ENCODE measurements at regions not wholly inside any gene's neighbourhood (a gene's known extent, or its start where the extent isn't known, plus 50 kb on each side); places are given as distances from the start of the nearest gene placed in this dataset.

DNA sequence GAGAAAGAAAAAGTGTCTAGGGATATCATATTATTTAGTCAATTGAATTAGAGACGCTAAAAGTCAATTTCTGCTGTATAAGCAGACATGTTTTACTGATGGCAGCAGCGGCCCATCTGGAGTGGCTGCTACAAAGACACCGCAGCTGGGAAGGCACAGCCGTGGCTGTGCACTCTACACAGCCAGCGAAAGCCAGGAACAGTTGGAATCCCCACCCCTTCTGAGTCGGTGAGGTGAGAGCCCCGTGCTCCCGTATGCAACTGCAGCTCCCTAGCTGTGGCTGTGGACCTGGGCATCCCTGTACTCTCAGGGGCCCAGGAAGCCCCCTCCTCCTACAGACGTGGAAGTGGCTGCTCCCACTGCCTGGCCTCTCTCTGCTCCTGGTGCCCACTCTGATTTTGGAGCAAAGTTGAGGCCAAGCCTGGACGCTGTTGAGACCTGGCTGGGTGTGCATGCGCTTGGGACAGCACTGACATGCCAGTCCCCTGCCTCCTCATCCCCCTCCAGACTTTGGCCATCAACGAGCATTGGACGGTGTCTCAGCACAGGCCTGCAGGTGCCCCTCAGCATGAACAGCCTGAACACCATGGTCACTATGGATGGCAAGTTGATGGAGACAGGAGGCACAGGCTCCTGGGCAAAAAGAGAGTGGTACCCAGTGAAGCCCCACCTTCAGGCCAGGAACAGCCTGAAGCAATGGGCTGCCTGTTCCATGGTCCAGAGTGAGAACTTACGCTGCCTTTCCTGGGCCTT is 944.0 kb upstream of the MIR17HG start:
- no peak for DNase-seq (ENCODE audit: low spot score)

DNA sequence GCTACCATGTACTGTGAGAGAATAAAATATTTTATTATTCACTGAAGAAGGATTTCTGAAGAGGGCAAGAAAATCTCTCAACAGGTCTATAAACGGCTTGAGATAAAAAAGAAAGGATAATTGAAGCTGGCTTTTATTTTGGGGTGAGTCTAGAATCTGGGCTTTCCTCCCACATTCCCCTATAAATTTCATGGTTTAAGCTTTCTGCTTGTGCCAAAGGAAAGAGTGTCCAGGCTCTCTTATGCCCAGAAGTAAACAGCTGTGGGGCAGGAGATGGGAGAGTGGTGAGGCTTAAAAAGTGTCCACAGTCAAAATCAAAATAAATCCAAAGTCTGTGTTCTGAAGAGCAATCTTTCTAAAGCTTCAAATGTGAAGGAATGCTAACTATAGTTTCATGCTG is 942.2 kb upstream of the MIR17HG start:
- no peak for DNase-seq (ENCODE audit: low spot score)

DNA sequence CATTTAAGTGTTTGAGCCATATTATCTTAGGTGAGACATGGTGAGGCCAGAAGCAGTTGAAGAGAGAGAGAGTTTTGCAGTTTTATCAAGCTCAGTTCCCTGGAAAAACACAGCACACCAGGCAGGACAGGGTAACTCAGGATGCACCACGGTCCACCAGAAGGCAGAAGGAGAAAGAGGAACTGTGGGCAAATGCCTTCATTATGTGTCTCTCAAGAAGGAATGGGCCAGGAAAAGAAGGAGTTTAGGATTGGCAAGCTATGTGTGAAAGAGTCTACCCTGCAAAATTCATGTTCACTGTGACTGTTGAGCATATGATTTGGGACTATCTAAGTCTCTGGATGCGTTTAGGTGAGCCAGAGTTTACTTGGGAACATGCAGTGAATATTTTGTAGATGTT is 934.5 kb upstream of the MIR17HG start:
- DNase-seq (ENCODE audit: low spot score), result no peak

DNA sequence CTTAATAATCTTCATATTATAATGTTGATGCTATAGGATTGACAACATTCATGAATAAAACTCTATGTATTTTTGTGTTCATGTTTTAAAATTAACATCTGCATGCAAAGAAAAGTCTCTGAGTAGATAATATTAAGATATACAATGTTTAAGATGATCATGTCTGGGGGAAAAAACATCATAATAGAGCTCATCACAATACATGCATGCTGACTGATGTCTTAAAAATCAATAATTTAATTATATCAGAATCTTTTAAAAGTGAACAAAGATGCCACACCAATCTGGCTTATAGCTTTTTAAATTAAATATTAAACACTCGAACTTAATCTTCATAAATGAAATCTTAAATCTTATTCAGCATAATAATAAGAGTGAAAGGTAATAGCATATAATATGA is 933.9 kb upstream of the MIR17HG start:
- DNase-seq (ENCODE audit: low spot score), result no peak

DNA sequence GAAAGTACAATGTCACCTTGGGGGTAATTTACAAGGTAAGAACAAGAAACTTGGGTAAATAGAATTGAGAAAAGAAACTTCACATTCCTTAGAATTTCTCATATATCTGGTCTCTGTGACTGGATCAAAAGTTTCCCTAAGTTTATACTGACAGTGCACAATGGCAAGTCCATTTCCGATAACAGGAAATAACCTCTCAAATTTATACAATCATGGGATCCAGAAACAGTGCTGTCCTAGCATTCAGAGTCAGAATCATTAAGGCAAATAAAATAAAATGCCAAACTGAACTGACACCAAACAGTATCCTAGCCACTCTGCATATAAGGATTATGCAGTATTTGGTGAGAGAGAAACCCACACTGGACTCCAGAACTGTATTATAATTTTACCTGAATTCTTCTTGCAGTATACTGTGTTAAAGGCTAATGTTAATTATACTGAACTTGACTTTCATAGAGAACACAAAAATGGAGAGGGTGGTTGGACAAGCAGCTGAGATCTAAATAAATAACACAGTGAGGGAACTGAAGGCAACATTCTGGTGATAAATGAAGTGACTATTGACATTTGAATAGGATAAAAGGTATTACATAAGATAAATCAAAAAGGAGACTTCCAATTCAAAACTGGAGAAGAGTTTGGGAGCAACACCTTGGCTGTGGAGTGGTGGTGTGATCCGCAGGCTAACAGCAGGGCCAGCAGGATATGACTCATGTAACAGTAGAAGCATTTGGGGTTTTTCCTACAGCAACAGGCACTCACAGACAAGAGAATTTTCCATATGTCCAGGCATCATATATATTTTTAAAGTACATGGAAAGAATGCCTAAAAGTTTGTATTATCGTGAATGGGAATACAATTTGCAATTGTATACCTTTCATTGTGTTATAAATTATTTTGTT is 932.5 kb upstream of the MIR17HG start:
- DNase-seq (ENCODE audit: low spot score), result peak; percentile 61

DNA sequence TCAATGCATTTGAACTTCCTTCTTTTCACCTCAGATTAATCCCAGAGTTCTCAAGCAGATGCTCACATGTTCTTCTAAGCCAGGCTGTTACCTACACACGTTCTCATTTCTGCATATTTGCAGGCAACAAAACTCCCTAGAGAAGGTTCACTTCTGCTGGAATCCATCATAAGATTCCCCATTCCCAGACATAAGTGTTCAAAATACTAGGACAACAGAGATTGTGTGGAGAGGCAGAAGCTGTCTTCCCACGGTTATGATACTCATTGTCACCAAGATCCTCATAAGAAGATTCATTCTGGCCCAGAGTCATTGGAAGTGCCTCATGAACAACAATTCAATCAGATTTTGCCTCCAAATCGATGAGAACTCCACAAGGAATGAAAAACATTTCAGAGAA is 931.6 kb upstream of the MIR17HG start:
- DNase-seq (ENCODE audit: low spot score), result no peak

DNA sequence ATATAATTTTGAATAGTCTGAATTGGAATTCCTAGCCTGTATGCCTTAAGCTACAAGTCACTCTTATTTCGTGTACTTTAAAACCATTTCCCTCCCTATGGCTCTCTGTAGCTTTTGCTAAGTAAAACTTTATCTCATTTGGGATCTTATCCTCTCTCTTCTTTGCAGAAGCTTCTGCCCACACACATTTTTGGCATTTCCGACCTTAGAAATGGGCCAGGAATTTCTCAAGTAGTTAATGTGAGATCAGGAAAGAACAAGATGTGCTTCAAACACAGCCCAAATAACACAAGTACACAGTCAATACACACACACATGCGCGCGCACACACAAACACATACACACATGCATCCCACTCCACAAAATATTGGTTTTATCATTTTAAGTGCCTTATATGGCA is 931.0 kb upstream of the MIR17HG start:
- no peak for DNase-seq (ENCODE audit: low spot score)

DNA sequence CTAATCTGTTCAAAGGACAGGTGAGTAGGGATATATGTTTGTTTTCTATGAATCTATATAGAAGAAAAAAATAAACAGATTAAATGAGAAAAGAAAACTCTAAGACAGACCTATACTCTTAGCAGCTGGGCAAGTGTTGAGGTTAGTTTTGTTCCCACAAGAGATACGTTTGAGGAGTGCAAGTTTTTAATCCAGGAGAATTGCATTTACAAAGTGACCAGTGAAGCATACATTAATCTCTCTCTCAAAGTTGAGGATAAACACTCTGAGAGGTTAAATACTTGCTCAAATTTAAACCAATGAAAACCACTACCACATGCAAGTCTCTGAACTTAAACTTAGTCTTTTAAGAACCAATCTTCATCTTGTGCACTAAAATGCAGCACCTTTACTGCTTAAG is 930.5 kb upstream of the MIR17HG start:
- DNase-seq (ENCODE audit: low spot score), result no peak

DNA sequence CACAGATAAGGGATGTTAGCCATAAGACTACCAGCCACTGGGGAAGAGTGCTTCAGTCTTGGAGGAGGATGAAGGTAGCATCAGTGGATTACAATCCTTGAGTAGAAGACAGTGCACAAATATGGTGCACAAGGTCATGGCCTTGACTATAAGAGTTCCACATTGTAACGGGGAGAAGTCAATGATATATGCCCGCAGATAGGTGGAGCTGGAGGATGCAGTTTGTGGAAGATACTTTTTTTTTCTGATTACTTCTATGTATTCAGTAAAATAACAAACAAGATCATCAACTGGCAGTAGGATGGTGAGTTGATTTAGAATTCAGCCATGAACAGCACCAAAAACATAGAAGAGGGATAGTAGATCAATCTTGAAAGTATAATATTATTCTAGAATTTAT is 926.8 kb upstream of the MIR17HG start:
- DNase-seq (ENCODE audit: low spot score), result no peak

DNA sequence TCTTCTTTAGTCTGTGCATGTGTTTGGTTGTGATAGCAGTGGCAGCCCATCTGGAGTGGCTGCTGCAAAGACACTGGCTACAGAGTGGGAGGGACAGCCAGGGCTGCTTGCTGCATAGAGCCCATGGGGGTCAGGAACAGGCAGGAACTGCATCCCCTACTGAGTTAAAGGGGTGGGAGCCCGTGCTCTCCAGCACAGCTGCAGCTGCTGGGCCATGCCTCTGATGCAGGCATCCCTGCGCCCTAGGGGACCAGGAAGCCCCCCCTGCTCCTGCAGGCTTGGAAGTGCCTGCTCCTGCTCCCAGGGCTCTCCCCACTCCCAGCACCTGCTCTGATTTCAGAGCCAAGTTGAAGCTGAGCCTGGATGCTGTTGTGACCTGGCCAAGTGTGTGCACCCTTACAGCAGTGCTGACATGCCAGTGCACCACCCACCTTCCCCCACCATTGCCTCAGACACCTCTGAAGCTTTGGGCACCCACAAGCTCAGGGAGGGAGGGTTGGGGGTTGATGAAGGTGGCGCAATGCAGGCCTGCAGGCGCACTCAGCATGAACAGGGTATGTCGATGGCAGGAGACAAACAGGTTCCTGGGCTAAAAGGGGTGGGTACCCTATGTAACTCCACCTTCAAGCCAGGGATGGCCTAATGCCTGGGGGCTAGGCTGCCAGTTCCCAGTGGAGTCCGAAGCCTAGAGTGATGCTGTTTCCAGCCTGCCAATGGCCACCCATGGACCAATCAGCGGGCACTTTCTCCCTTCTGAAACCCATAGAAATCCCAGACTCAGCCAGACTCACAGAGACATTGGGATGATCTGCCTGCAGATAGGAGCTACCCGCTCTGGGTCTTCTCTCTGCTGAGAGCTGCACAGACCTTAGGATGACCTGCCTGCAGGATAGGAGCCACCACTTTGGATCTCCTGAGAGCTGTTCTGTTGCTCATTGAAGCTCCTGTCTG is 919.9 kb upstream of the MIR17HG start:
- no peak for DNase-seq (ENCODE audit: low spot score)

DNA sequence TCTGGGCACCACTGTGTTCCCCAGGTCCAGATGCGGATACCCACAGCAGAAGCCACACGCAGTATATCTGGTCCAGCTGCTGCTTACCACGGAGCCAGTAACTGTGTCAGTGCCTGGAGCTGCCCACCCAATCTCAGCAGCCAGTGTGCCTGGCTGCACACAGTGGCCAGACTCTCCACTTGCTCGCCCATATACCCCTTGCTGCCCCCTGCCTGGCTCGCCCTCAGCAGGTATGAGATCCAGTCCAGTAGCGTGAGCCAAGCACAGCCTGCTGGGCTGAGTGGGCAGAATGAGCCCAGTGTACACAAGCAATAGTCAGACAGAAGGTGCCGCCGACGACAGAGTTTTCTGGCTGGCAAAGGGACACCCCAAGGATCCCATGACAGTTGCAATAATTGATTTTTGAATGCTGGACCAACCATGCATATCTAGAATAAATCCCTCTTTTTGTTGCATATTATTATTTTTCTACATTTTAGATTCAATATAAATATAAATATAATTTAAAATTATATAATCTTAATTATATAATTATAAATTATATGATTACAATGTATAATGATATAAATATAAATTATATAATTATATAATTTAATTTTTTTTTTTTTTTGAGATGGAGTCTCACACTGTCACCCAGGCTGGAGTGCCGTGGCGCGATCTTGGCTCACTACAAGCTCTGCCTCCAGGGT is 918.8 kb upstream of the MIR17HG start:
- no peak for DNase-seq (ENCODE audit: low spot score)

DNA sequence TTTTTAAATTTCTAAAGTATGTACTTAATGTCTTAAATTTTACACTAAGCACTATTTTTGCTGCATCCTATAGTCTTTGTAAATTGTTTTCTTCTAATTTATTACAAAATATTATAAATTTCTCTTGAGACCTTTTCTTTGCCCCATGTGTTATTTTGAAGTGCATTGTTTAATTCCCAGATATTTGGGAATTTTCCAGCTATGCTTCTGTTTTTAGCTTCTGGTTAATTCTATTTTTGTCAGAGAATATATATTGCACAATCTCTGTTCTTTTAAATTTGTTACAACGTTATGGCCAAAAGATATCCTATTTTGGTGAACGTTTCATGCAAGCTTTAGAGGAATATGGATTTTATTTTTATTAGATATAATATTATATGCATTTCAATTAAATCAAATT is 917.4 kb upstream of the MIR17HG start:
- no peak for DNase-seq (ENCODE audit: low spot score)

DNA sequence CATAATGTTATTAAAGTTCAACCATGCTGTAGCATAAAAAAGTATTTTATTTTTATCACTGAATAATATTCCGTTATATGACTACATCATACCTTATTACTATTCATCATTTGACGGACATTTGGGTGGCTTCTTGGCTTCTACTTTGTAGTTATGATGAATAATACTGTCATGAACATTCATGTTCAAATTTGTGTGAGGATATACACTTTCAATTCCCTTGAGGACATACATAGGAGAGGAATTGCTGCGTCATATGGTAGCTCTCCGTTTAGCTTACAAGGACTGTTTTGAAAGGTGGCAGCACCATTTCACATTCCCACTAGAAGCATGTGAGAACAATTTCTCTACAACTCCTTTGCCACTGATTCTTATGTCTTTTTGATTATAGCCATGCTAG is 910.8 kb upstream of the MIR17HG start:
- DNase-seq (ENCODE audit: low spot score), result no peak

DNA sequence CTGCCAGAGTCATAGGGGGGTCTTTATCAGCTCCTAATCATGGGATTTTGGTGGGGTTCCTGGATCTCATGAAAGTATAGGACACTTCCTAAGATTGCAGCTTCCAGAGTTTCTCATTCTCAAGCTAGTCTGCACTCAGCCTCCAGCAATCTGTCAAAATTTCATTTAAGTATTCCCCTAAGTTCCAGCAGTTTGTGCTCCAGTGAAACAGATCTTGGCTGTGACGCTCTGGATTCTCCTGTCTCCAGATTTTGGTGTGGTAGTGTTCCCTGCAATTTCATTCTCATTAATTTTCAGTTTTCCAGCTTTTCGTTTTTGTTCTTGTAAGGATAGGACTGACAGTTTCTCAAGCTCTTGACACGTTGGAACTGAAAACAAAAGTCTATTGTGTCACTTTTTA is 908.9 kb upstream of the MIR17HG start:
- no peak for DNase-seq (ENCODE audit: low spot score)

DNA sequence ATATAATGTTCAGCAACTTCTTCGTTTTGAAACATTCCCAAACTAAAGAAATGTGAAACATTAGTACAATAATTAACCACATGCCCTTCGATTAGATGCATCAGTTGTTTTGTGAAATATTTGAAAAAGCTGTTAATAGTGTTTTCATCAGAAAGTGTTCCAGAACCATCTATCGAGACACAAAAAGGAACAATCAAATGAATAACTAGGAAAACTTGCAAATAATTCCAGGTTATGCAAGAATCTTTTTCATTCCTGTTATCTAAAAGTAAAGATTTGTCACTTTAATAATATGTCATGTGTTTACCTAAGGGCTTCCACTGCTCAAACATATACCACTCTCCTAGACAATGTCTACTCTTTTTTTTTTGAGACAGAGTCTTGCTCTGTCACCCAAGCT is 904.2 kb upstream of the MIR17HG start:
- no peak for DNase-seq (ENCODE audit: low spot score)

DNA sequence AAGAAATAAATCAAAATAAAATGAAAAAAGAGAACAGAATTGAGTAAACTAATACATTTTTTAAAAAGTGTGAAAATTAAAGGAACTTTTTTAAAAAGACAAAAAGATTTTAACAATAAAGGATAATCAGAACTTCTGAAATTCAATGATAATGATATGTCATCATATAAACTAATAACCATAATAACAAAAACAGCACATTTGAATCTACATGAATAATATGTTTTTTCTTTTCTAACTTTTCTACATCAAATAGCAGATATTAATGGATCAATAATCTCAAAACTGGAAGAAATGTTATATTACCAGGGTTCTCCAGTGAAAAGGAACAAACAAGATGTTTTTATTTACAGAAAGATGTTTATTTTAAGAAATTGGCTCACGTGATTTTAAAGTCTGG is 903.3 kb upstream of the MIR17HG start:
- DNase-seq (ENCODE audit: low spot score), result no peak

DNA sequence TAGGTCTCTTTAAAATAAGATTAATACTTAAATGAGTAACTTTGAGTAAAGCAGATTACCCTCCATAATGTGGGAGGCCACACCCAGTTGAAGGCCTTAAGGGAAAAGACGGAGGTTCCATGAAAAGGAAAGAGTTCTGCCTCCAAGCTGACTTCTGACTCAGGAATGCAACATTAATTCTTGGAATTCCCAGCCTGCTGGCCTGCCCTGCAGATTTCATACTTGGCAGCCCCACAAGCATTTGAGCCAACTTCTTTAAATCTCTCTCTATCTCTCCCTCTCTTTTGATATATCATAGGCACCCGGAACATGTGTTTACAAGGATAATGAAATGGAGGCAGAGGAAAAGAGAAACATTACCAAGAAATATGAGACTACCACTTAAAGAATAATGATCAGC is 902.3 kb upstream of the MIR17HG start:
- peak; percentile 70 for DNase-seq (ENCODE audit: low spot score)

DNA sequence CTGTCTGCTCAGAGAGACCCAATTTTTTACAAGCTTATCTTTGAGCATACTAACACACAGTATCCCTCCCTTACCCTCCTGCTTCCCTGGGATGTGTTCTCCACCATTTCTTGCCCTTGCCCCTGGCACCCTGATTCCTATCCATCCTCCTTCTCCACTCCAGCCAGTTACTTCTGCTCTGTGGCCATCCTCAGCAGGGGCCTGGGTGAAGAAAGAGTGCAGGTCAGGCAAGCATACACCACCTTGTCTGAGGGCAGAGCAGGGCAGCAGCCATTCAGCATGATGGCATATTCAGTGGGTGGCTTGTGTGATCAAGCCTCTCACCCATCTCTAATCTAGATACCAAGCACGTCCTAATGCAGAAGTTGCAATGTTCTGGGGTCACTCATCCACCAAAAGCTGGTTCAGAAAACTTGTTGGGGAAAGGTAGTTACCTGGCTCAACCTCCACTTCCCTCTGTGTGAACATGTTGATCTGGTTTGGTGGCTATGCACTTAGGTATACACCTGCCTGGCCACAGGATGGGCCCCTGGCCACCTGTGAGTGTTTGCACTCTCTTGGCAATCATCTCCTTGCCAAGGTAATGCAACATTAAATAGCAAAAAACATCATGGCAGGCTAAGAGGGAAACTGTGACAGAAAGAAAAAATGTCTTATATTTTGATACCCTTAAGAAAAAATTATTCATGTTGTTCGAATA is 900.3 kb upstream of the MIR17HG start:
- no peak for DNase-seq (ENCODE audit: low spot score)

DNA sequence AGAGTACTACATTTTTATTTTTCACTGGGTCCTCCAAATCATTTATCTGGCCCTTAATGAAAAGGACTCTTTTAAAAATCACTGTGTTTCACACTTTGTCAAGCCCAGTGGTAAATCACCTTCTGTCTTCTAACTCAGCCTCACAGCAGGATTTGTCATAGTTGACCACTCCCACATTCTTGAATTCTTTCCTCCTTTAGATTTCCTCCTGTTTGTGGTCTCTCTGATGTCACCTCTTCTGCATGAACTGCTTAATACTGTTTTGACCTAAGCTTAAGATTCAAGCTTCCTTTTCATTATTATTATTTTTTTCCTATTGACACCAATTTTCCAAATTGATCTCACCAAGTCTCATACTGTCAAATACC is 899.8 kb upstream of the MIR17HG start:
- DNase-seq (ENCODE audit: low spot score), result peak; percentile 7

DNA sequence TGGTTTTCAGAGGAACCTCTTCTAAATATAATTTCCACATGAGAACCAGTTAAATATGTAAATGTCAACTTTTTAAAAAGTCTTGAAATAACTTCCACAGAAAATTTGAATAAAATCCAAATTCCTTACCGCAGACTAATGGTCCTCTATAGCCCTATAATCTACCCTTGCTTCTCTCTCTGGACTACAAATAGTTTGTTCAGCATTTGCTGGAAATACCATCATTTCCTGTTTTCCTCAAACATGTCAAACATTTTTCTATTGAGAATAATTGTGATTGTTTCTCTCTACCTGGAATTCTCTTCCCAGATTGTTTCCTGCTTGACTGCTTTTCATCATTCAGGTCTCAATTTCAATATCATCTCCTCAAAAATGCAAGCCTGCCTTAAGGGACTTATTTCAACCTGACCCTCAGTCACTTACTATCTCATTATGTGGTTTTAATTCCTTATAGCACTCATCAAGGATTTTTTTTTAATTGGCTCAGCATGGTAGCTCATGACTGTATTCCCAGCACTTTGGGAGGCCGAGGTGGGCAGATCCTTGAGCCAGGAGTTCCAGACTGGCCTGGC is 898.9 kb upstream of the MIR17HG start:
- DNase-seq (ENCODE audit: low spot score), result no peak

DNA sequence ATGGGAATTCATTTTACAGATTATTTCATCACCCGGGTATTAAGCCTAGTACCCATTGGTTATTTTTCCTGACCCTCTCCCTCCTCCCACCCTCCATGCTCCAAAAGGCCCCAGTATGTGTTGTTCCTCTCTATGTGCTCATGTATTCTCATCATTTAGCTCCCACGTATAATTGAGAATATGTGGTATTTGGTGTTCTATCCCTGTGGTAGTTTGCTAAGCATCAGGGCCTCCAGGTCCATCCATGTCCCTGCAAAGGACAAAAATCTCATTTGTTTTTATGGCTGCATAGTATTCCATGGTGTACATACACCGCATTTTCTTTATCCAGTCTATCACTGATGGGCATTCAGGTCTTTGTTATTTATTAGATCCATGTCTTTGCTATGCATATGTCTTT is 894.1 kb upstream of the MIR17HG start:
- no peak for DNase-seq (ENCODE audit: low spot score)

Data from AG08396 (cell line).